HCT116 (cell line): ENCODE measurements at regions not wholly inside any gene's neighbourhood (a gene's known extent, or its start where the extent isn't known, plus 50 kb on each side); places are given as distances from the start of the nearest gene placed in this dataset.

Experiments
- ATAC-seq: fragments of 200-7000 bp; cut with Tn5 transposase; 2 replicates; pipeline ENCODE4 v1.9.1; 2020; ENCODE audit warnings: mild to moderate bottlenecking, moderate library complexity
- BruUV-seq: library from RNA; stranded (reverse); fragments of 400-500 nt; replicated peaks from 2 replicates; lab custom pipeline; 2021; lab: Mats Ljungman, UMichigan
- CTCF ChIA-PET: fragments of 300-600 bp; sonication (Branson Sonifier 250); formaldehyde crosslinking; loops from one replicate; lab custom pipeline; 2021; ENCODE audit warnings: antibody characterized with exemption; lab: Charles Lee
- POLR2A ChIA-PET: fragments of 300-600, 350-600 bp; sonication (Branson Sonifier 250); formaldehyde crosslinking; loops from one replicate; lab custom pipeline; 2021; ENCODE audit warnings: antibody characterized with exemption; lab: Charles Lee
- RAD21 ChIA-PET, 2 experiments: fragments of 300-600 bp; sonication (Branson Sonifier 250); formaldehyde crosslinking; loops; one replicate each; lab custom pipeline; 2023; ENCODE audit warnings: low total read pairs in 2 of 2; ENCODE audit not compliant: uncharacterized antibody in 2 of 2, unreplicated experiment in 2 of 2, low non-redundant PET in 1 of 2; lab: Charles Lee
- DNase-seq: peaks from one replicate; pipeline ENCODE4 v3.0.0-alpha.2; 2010; ENCODE audit warnings: low read depth, low spot score
- H2AFZ ChIP-seq: fragments of 200-600 bp; shearing (Covaris generic), sonication (generic); 2 replicates; pipeline ENCODE4 v1.6.1; 2017; ENCODE audit warnings: low read depth, mixed run types, mixed read lengths, antibody characterized with exemption, low read length; ENCODE audit not compliant: poor library complexity, severe bottlenecking
- H3K27ac ChIP-seq: 2 replicates; pipeline ENCODE4 v1.5.1; 2012; ENCODE audit warnings: low read depth, low read length
- H3K27me3 ChIP-seq: fragments of 200-600 bp; sonication (generic); 2 replicates; pipeline ENCODE4 v1.6.1; 2016; ENCODE audit warnings: mixed run types, low read length, mixed read lengths; ENCODE audit not compliant: insufficient read depth
- H3K36me3 ChIP-seq, 2 experiments: fragments of 200-500 bp in 1 of 2; fragments of 200-600 bp in 1 of 2; sonication (Bioruptor generic) in 1 of 2; sonication (generic) in 1 of 2; 2 replicates each; pipeline versions ENCODE4 v1.5.1 to v1.6.1; 2014 to 2016; ENCODE audit warnings: low read length in 2 of 2, inconsistent platforms in 1 of 2, mixed read lengths in 1 of 2, mixed run types in 1 of 2; ENCODE audit not compliant: insufficient read depth in 2 of 2, control insufficient read depth in 1 of 2
- H3K4me1 ChIP-seq, 2 experiments: fragments of 200-600 bp in 1 of 2; sonication (generic) in 1 of 2; 2 replicates each; pipeline versions ENCODE4 v1.5.1 to v1.6.1; 2012 to 2017; ENCODE audit warnings: low read length in 2 of 2, inconsistent platforms in 1 of 2, mild to moderate bottlenecking in 1 of 2, mixed read lengths in 1 of 2, mixed run types in 1 of 2, moderate library complexity in 1 of 2; ENCODE audit not compliant: insufficient read depth in 2 of 2, control insufficient read depth in 1 of 2
- H3K4me2 ChIP-seq: fragments of 200-600 bp; sonication (generic); 2 replicates; pipeline ENCODE4 v1.6.1; 2017; ENCODE audit warnings: mixed run types, low read length, mixed read lengths
- H3K4me3 ChIP-seq, 2 experiments: fragments of 200-600 bp in 1 of 2; sonication (generic) in 1 of 2; replicated peaks in 1 of 2; 2 replicates each; pipeline ENCODE4 v1.5.1; 2011 to 2016; ENCODE audit warnings: low read length in 2 of 2, control low read depth in 1 of 2, low read depth in 1 of 2, mild to moderate bottlenecking in 1 of 2, mixed read lengths in 1 of 2, mixed run types in 1 of 2
- H3K79me2 ChIP-seq: fragments of 200-600 bp; sonication (generic); 2 replicates; pipeline ENCODE4 v1.6.1; 2017; ENCODE audit warnings: mild to moderate bottlenecking, mixed run types, low read length, moderate library complexity, mixed read lengths; ENCODE audit not compliant: insufficient read depth
- H3K9ac ChIP-seq: fragments of 200-600 bp; sonication (generic); 2 replicates; pipeline ENCODE4 v1.6.1; 2016; ENCODE audit warnings: low read length, mixed read lengths
- H3K9me2 ChIP-seq: fragments of 200-600 bp; sonication (generic), shearing (Covaris generic); 2 replicates; pipeline ENCODE4 v1.6.1; 2017; ENCODE audit warnings: mixed run types, mild to moderate bottlenecking, moderate library complexity; ENCODE audit not compliant: insufficient read depth
- H3K9me3 ChIP-seq, 2 experiments: fragments of 200-500 bp in 1 of 2; fragments of 200-600 bp in 1 of 2; sonication (Bioruptor generic) in 1 of 2; sonication (generic) in 1 of 2; 2 replicates each; pipeline ENCODE4 v1.6.1; 2014 to 2017; ENCODE audit warnings: low read length in 2 of 2, mixed read lengths in 2 of 2, inconsistent platforms in 1 of 2, low read depth in 1 of 2, mild to moderate bottlenecking in 1 of 2, mixed run types in 1 of 2, moderate library complexity in 1 of 2; ENCODE audit not compliant: control insufficient read depth in 1 of 2, insufficient read depth in 1 of 2
- H4K20me1 ChIP-seq: fragments of 200-600 bp; sonication (generic), shearing (Covaris generic); 2 replicates; pipeline ENCODE4 v1.6.1; 2017; ENCODE audit warnings: mixed run types, mild to moderate bottlenecking, moderate library complexity; ENCODE audit not compliant: insufficient read depth
- CBX3 ChIP-seq: IDR thresholded peaks from 2 replicates; pipeline ENCODE4 v1.6.1; 2012; ENCODE audit warnings: low read depth
- CEBPB ChIP-seq: IDR thresholded peaks from 2 replicates; pipeline ENCODE4 v1.6.1; 2012; ENCODE audit warnings: low read depth
- EGR1 ChIP-seq: IDR thresholded peaks from 2 replicates; pipeline ENCODE4 v1.6.1; 2012; ENCODE audit warnings: low read depth
- ELF1 ChIP-seq: IDR thresholded peaks from 2 replicates; pipeline ENCODE4 v1.6.1; 2012; ENCODE audit warnings: low read depth, borderline replicate concordance
- JUND ChIP-seq: IDR thresholded peaks from 2 replicates; pipeline ENCODE4 v1.6.1; 2012
- MAX ChIP-seq: IDR thresholded peaks from 2 replicates; pipeline ENCODE4 v1.6.1; 2012
- POLR2A ChIP-seq: IDR thresholded peaks from 2 replicates; pipeline ENCODE4 v1.7.0; 2011; ENCODE audit warnings: borderline replicate concordance; ENCODE audit not compliant: insufficient read depth, insufficient read length; ENCODE audit errors: extremely low read depth
- RAD21 ChIP-seq: IDR thresholded peaks from 2 replicates; pipeline ENCODE4 v1.6.1; 2012; ENCODE audit warnings: low read depth, mild to moderate bottlenecking
- REST ChIP-seq: IDR thresholded peaks from 2 replicates; pipeline ENCODE4 v1.6.1; 2012; ENCODE audit warnings: low read depth
- SIN3A ChIP-seq: IDR thresholded peaks from 2 replicates; pipeline ENCODE4 v1.6.1; 2012; ENCODE audit warnings: low read depth
- SRF ChIP-seq: IDR thresholded peaks from 2 replicates; pipeline ENCODE4 v1.6.1; 2012; ENCODE audit warnings: low read depth
- TCF7L2 ChIP-seq: IDR thresholded peaks from 2 replicates; pipeline ENCODE4 v1.7.0; 2011; ENCODE audit warnings: borderline replicate concordance, inconsistent platforms; ENCODE audit not compliant: insufficient read depth, insufficient read length; ENCODE audit errors: extremely low read depth
- YY1 ChIP-seq: IDR thresholded peaks from 2 replicates; pipeline ENCODE4 v1.6.1; 2011; ENCODE audit warnings: low read length, low read depth, moderate library complexity, mild to moderate bottlenecking; ENCODE audit not compliant: insufficient replicate concordance; ENCODE audit errors: extremely low read depth
- ZFX ChIP-seq: fragments of 450-650 bp; IDR thresholded peaks from 2 replicates; pipeline ENCODE4 v1.6.1; 2017
- intact Hi-C: fragments of 100-400 bp; cut with micrococcal nuclease; formaldehyde crosslinking; loops from 2 replicates; pipeline ENCODE4 v1.10.0; 2022

GRCh38 chrX:40844471-40844870, 109.1 kb upstream of the MED14 start:
- ChIA-PET POLR2A (no interaction called here), CTCF (no interaction called here)
- Histone ChIP-seq H3K4me1 (no peaks in the 10 kb centered on the region), H3K4me3 (no peak overlapping the region), H3K4me2 (no peak overlapping the region), H4K20me1 (no peaks in the 10 kb centered on the region)
- intact Hi-C loops: no loop called here
- TF ChIP-seq POLR2A: no peak
- no peak for TF ChIP-seq TCF7L2
- no peak for TF ChIP-seq CEBPB
- TF ChIP-seq JUND: no peak
- TF ChIP-seq SIN3A: no peak
- TF ChIP-seq RAD21: no peak
- TF ChIP-seq ELF1: no peak
- TF ChIP-seq SRF: no peak
- TF ChIP-seq CBX3: no peak
- TF ChIP-seq REST: no peak
- TF ChIP-seq ZFX: no peak
- no peak for TF ChIP-seq EGR1
- TF ChIP-seq MAX: no peak
- no peak for TF ChIP-seq YY1
- TF ChIP-seq, all 23 proteins: peak for 0
- ATAC-seq (no peak), DNase-seq (no peak)
- Histone ChIP-seq H3K27ac (no peak overlapping the region), H3K36me3 (no peaks in the 10 kb centered on the region), H3K79me2 (no peaks in the 10 kb centered on the region), H3K27me3 (no peaks in the 10 kb centered on the region), H3K9ac (no peak overlapping the region), H2AFZ (no peak overlapping the region), H3K9me2 (no peaks in the 10 kb centered on the region), H3K9me3 (no peaks in the 10 kb centered on the region)
- RAD21 ChIA-PET: no interaction called here
- BruUV-seq: no TSS peak
